Right lobe of liver (tissue), 6 donors: ENCODE measurements at regions not wholly inside any gene's neighbourhood (a gene's known extent, or its start where the extent isn't known, plus 50 kb on each side); places are given as distances from the start of the nearest gene placed in this dataset.

Experiments
- ATAC-seq, 4 donors: fragments of 200-7000 bp; cut with Tn5 transposase; one replicate each; pipeline ENCODE4 v1.9.1; 2020; ENCODE audit warnings: mild to moderate bottlenecking in 4 of 4, moderate library complexity in 4 of 4
- DNase-seq, 3 donors: peaks; one replicate each; pipeline ENCODE4 v3.0.0-alpha.2; 2020
- H3K27ac ChIP-seq, 3 donors: fragments of 200-600 bp; one replicate each; pipeline ENCODE4 v1.8.0; 2022
- H3K27me3 ChIP-seq, 2 donors: fragments of 200-600 bp; one replicate each; pipeline ENCODE4 v1.8.0; 2022
- H3K36me3 ChIP-seq, 4 donors: fragments of 200-600 bp; sonication (generic) in 1 of 4; one replicate each; pipeline versions ENCODE4 v1.5.1 to v1.8.0; 2017 to 2022; ENCODE audit warnings: control low read depth in 1 of 4
- H3K4me1 ChIP-seq, 4 donors: fragments of 200-600 bp; sonication (generic) in 1 of 4; one replicate each; pipeline versions ENCODE4 v1.5.1 to v1.8.0; 2017 to 2022; ENCODE audit warnings: control low read depth in 1 of 4
- H3K4me3 ChIP-seq, 3 donors: fragments of 200-600 bp; one replicate each; pipeline ENCODE4 v1.8.0; 2022
- H3K9me3 ChIP-seq, 4 donors: fragments of 200-600 bp; sonication (generic) in 1 of 4; one replicate each; pipeline versions ENCODE4 v1.5.1 to v1.8.0; 2017 to 2022; ENCODE audit warnings: control low read depth in 1 of 4
- POLR2A ChIP-seq: fragments of 450-650 bp; IDR thresholded peaks from one replicate; pipeline ENCODE4 v1.6.1; 2017; ENCODE audit warnings: antibody characterized with exemption, mild to moderate bottlenecking
- WGBS: methylation state at CpG from one replicate; pipeline ENCODE4 v1.1.6; 2018; ENCODE audit warnings: low coverage, low lambda C conversion rate; ENCODE audit not compliant: insufficient coverage; ENCODE audit errors: missing lambda C conversion rate; 5-methylcytosine and 5-hydroxymethylcytosine counted together
- intact Hi-C, 2 donors: fragments of 100-400 bp; cut with DNase I; formaldehyde crosslinking; loops; one replicate each; pipeline versions ENCODE4 v1.11.2 to v1.14.1; 2022
- TF ChIP-seq, protein P1 (sequence below), 4 donors: fragments of 200-600 bp in 3 of 4; fragments of 450-650 bp in 1 of 4; IDR thresholded peaks; one replicate each; pipeline versions ENCODE4 v1.5.1 to v1.8.0; 2016 to 2022; ENCODE audit warnings: antibody characterized with exemption in 4 of 4, mild to moderate bottlenecking in 2 of 4
- donor health status: DM: no; HTN: yes; CAD: no.
- donor health status: DM: no; HTN: no; CAD: no.
- donor health status: DM: no; HTN: no; CAD: no.
- donor health status: DM: no; HTN: yes; CAD: no.
- donor health status: DM: no; HTN: yes; CAD: no.

DNA sequence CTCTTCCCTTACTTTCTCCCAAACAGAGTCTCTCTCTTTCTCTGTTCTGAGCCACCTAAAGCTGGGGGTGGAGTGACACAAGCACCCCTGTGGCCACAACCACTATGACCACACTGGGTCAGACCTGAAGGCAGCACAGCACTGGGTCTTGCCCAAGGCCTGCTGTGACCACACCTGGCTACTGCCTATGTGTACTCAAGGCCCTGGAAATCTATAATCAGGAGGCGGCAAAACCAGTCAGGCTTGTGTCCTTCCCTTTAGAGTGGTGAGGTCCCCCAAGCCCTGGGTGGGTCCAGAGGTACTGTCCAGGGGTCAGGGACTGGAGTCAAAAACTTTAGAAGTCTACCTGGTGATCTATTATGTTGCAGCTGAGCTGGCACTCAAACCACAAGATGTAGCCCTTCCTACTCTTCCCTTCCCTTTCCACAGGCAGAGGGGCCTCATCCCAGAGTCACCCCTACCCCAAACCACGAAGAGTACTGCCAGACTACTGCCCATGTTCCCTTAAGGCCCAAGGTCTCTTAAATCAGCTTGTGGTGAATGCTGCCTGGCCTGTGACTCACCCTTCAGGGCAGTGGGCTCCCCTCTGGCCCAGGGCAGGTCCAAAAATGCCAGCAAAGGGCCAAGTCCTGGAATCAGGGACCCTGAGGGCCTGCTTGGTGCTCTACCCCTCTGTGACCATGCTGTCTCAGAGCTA, 179.8 kb upstream of the DYRK2 start:
- no peaks in the 10 kb centered on the region for H3K9me3 ChIP-seq
- TF ChIP-seq, protein P1, sequence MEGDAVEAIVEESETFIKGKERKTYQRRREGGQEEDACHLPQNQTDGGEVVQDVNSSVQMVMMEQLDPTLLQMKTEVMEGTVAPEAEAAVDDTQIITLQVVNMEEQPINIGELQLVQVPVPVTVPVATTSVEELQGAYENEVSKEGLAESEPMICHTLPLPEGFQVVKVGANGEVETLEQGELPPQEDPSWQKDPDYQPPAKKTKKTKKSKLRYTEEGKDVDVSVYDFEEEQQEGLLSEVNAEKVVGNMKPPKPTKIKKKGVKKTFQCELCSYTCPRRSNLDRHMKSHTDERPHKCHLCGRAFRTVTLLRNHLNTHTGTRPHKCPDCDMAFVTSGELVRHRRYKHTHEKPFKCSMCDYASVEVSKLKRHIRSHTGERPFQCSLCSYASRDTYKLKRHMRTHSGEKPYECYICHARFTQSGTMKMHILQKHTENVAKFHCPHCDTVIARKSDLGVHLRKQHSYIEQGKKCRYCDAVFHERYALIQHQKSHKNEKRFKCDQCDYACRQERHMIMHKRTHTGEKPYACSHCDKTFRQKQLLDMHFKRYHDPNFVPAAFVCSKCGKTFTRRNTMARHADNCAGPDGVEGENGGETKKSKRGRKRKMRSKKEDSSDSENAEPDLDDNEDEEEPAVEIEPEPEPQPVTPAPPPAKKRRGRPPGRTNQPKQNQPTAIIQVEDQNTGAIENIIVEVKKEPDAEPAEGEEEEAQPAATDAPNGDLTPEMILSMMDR (IDR thresholded peaks at IDR 0.05), result no peak
- no peak for TF ChIP-seq POLR2A
- H3K4me3 ChIP-seq, result no peak overlapping the region
- H3K36me3 ChIP-seq, result no peaks in the 10 kb centered on the region
- DNase-seq, result no peak
- ATAC-seq, result no peak
- intact Hi-C loops, result no loop called here
- H3K27me3 ChIP-seq, result no peaks in the 10 kb centered on the region
- no peaks in the 10 kb centered on the region for H3K4me1 ChIP-seq
- 20% methylated on average over 1 of the region's 2 CpGs for WGBS
- H3K27ac ChIP-seq, result no peak overlapping the region

DNA sequence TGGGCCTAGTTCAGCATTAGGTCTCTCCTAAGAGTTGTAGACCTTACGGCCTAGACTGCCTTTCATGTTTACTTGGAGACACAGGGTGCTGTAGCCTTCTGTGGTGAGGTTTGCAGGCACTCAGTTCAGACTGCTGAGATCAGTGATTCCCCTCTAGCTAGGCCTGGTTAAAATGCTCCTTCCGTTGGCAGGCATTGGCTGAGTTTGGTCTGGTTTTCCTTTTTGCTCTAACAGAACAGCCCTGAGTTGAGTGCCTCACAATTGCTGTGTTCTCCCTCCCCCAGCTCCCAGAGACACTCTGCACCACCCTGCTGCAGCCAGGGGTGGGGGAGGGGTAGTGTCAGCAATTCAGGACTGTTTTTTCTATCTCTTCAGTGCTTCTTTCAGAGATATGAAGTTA, 178.9 kb upstream of the DYRK2 start:
- DNase-seq, result no peak
- H3K4me1 ChIP-seq, result no peaks in the 10 kb centered on the region
- intact Hi-C loops, result no loop called here
- H3K36me3 ChIP-seq, result no peaks in the 10 kb centered on the region
- 60% methylated on average over 1 of the region's 2 CpGs for WGBS
- no peak overlapping the region for H3K27ac ChIP-seq
- TF ChIP-seq POLR2A, result no peak
- TF ChIP-seq, protein P1 (IDR thresholded peaks at IDR 0.05), result no peak
- H3K4me3 ChIP-seq, result no peak overlapping the region
- no peaks in the 10 kb centered on the region for H3K9me3 ChIP-seq
- H3K27me3 ChIP-seq, result no peaks in the 10 kb centered on the region
- no peak for ATAC-seq

DNA sequence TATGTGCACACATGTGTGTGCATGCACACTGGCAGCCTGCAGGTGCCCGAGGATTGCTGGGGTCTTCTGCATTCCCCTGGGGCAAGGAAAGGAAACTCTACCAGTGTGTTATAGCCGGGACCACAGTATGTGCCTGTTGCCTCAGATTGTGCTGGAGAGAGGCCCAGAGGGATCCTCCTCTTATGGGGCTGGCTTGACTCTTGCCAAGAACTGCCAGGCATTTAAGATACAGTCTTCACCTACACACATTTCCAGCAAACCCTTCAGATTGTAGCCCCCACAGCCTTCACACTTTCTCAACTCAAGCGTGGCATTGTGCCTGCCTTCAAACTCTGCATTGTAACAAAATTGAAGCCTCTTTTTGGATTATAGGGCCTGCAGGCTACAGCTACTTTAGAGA, 176.7 kb upstream of the DYRK2 start:
- Histone ChIP-seq H3K4me3 (no peak overlapping the region), H3K27ac (no peak overlapping the region), H3K9me3 (no peaks in the 10 kb centered on the region), H3K27me3 (no peaks in the 10 kb centered on the region), H3K36me3 (no peaks in the 10 kb centered on the region), H3K4me1 (no peaks in the 10 kb centered on the region)
- 68% methylated on average over 2 of the region's 3 CpGs for WGBS
- intact Hi-C loops, result no loop called here
- DNase-seq (no peak), ATAC-seq (no peak)
- TF ChIP-seq, protein P1 (IDR thresholded peaks at IDR 0.05), result no peak
- TF ChIP-seq POLR2A, result no peak

DNA sequence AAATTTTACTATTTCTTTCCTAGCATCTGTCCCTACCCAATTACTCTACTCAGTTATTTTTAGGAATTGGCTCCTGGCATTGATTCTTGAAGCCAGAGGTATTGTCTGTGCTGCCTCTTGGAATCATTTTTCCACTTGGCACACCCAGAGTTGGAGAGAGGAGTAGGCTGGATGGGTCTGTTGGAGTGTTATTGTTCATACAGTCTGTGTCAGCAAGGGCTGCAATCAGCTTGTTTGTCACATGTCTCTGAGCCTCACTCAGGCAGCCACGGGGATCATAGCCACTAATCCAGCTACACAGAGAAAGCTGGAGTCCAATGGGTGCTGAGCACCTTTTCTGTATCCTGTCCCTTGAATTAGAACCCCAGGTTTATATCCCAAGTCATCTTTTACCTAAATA, 176.0 kb upstream of the DYRK2 start:
- TF ChIP-seq POLR2A, result no peak
- TF ChIP-seq, protein P1 (IDR thresholded peaks at IDR 0.05), result no peak
- DNase-seq (no peak), ATAC-seq (no peak)
- Histone ChIP-seq H3K4me1 (no peaks in the 10 kb centered on the region), H3K27ac (no peak overlapping the region), H3K27me3 (no peaks in the 10 kb centered on the region), H3K4me3 (no peak overlapping the region), H3K9me3 (no peaks in the 10 kb centered on the region), H3K36me3 (no peaks in the 10 kb centered on the region)
- intact Hi-C loops, result no loop called here
- WGBS, result 23% methylated on average over 1 of the region's 1 CpG
